ENCODE measurements at regions not wholly inside any gene's neighbourhood (a gene's known extent, or its start where the extent isn't known, plus 50 kb on each side); places are given as distances from the start of the nearest gene placed in this dataset.
"Not testable (repeated sequence)": the region's sequence is repeated elsewhere in the genome, so short reads cannot be mapped to it uniquely, and the experiment has no call there.

- no peaks in the 10 kb centered on the region for H3K9me2 ChIP-seq (replicated peaks; ENCODE audit: insufficient read depth)
- H2AFZ ChIP-seq = no peak overlapping the region
- no peak overlapping the region for H3K27ac ChIP-seq
- H3K36me3 ChIP-seq (replicated peaks; ENCODE audit: insufficient read depth, low read depth) = no peaks in the 10 kb centered on the region
- no peaks in the 10 kb centered on the region for H3K27me3 ChIP-seq
- H3K79me2 ChIP-seq = no peaks in the 10 kb centered on the region
- no peak overlapping the region for H3K4me2 ChIP-seq
- no peaks in the 10 kb centered on the region for H4K20me1 ChIP-seq (ENCODE audit: insufficient read depth, poor library complexity, severe bottlenecking)
- H3K4me3 ChIP-seq = no peak overlapping the region
- no peaks in the 10 kb centered on the region for H3K9me3 ChIP-seq (ENCODE audit: low read depth)
- H3K4me1 ChIP-seq (ENCODE audit: insufficient read depth) = no peaks in the 10 kb centered on the region
- TF ChIP-seq EZH2 (IDR thresholded peaks at IDR 0.05; ENCODE audit: borderline replicate concordance) (no peak), EZH2phosphoT487 (IDR thresholded peaks at IDR 0.05; ENCODE audit: low read depth, severe bottlenecking, unreplicated experiment) (no peak), CTCF (IDR thresholded peaks at IDR 0.05; ENCODE audit: poor library complexity) (no peak)
- DNase-seq (ENCODE audit: low spot score) = no peak
Measured at GRCh38 chr2:53033411-53033810, 734.2 kb upstream of the CHAC2 start.

GRCh38 chr2:53028746-53029423 is 738.7 kb upstream of the CHAC2 start:
- no peaks in the 10 kb centered on the region for H3K9me2 ChIP-seq (replicated peaks; ENCODE audit: insufficient read depth)
- no peaks in the 10 kb centered on the region for H3K9me3 ChIP-seq (ENCODE audit: low read depth)
- WGBS (ENCODE audit: low lambda C conversion rate, missing lambda C conversion rate) = 73% methylated on average over 6 of the region's 6 CpGs
- no peak for TF ChIP-seq EZH2phosphoT487 (IDR thresholded peaks at IDR 0.05; ENCODE audit: low read depth, severe bottlenecking, unreplicated experiment)
- TF ChIP-seq EZH2 (IDR thresholded peaks at IDR 0.05; ENCODE audit: borderline replicate concordance) = no peak
- TF ChIP-seq CTCF (IDR thresholded peaks at IDR 0.05; ENCODE audit: poor library complexity) = no peak
- H3K36me3 ChIP-seq (replicated peaks; ENCODE audit: insufficient read depth, low read depth) = no peaks in the 10 kb centered on the region
- H3K79me2 ChIP-seq = no peaks in the 10 kb centered on the region
- no peaks in the 10 kb centered on the region for H4K20me1 ChIP-seq (ENCODE audit: insufficient read depth, poor library complexity, severe bottlenecking)
- no peak overlapping the region for H3K4me3 ChIP-seq
- DNase-seq (ENCODE audit: low spot score) = no peak
- no peaks in the 10 kb centered on the region for H3K4me1 ChIP-seq (ENCODE audit: insufficient read depth)
- no peak overlapping the region for H3K4me2 ChIP-seq
- no peak overlapping the region for H2AFZ ChIP-seq
- no peaks in the 10 kb centered on the region for H3K27me3 ChIP-seq
- no peak overlapping the region for H3K27ac ChIP-seq

- no peak overlapping the region for H2AFZ ChIP-seq
- TF ChIP-seq EZH2 (IDR thresholded peaks at IDR 0.05; ENCODE audit: borderline replicate concordance) (no peak), CTCF (IDR thresholded peaks at IDR 0.05; ENCODE audit: poor library complexity) (no peak), EZH2phosphoT487 (IDR thresholded peaks at IDR 0.05; ENCODE audit: low read depth, severe bottlenecking, unreplicated experiment) (no peak)
- DNase-seq (ENCODE audit: low spot score) = no peak
- no peaks in the 10 kb centered on the region for H3K27me3 ChIP-seq
- H3K9me3 ChIP-seq (ENCODE audit: low read depth) = no peaks in the 10 kb centered on the region
- no peaks in the 10 kb centered on the region for H4K20me1 ChIP-seq (ENCODE audit: insufficient read depth, poor library complexity, severe bottlenecking)
- no peaks in the 10 kb centered on the region for H3K9me2 ChIP-seq (replicated peaks; ENCODE audit: insufficient read depth)
- H3K36me3 ChIP-seq (replicated peaks; ENCODE audit: insufficient read depth, low read depth) = no peaks in the 10 kb centered on the region
- H3K4me3 ChIP-seq = no peak overlapping the region
- no peak overlapping the region for H3K4me2 ChIP-seq
- H3K4me1 ChIP-seq (ENCODE audit: insufficient read depth) = no peaks in the 10 kb centered on the region
- no peaks in the 10 kb centered on the region for H3K79me2 ChIP-seq
- H3K27ac ChIP-seq = no peak overlapping the region
Measured at GRCh38 chr2:53028225-53028624, 739.4 kb upstream of the CHAC2 start.

- not testable (repeated sequence) for H3K9me2 ChIP-seq (replicated peaks; ENCODE audit: insufficient read depth); H3K4me1 ChIP-seq (ENCODE audit: insufficient read depth); H3K4me3 ChIP-seq; H3K9me3 ChIP-seq (ENCODE audit: low read depth); H3K4me2 ChIP-seq; H3K27me3 ChIP-seq; H3K27ac ChIP-seq; DNase-seq (ENCODE audit: low spot score); H4K20me1 ChIP-seq (ENCODE audit: insufficient read depth, poor library complexity, severe bottlenecking); H2AFZ ChIP-seq; H3K36me3 ChIP-seq (replicated peaks; ENCODE audit: insufficient read depth, low read depth); H3K79me2 ChIP-seq
- whole genome bisulfite sequencing (ENCODE audit: low lambda C conversion rate, missing lambda C conversion rate) = 98% methylated on average over 4 of the region's 4 CpGs
Measured at GRCh38 chr2:53022248-53022647, 745.4 kb upstream of the CHAC2 start.
